ENCODE measurements at regions not wholly inside any gene's neighbourhood (a gene's known extent, or its start where the extent isn't known, plus 50 kb on each side); places are given as distances from the start of the nearest gene placed in this dataset.

GRCh38 chr12:124648710-124649384 is 81.4 kb upstream of the NCOR2 start:
- TF ChIP-seq, protein P1, sequence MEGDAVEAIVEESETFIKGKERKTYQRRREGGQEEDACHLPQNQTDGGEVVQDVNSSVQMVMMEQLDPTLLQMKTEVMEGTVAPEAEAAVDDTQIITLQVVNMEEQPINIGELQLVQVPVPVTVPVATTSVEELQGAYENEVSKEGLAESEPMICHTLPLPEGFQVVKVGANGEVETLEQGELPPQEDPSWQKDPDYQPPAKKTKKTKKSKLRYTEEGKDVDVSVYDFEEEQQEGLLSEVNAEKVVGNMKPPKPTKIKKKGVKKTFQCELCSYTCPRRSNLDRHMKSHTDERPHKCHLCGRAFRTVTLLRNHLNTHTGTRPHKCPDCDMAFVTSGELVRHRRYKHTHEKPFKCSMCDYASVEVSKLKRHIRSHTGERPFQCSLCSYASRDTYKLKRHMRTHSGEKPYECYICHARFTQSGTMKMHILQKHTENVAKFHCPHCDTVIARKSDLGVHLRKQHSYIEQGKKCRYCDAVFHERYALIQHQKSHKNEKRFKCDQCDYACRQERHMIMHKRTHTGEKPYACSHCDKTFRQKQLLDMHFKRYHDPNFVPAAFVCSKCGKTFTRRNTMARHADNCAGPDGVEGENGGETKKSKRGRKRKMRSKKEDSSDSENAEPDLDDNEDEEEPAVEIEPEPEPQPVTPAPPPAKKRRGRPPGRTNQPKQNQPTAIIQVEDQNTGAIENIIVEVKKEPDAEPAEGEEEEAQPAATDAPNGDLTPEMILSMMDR (IDR thresholded peaks at IDR 0.05; ENCODE audit: insufficient read depth, low read depth, low read length): no peak
- TF ChIP-seq EZH2 (IDR thresholded peaks at IDR 0.05; ENCODE audit: insufficient read depth, low read length): no peak
